ENCODE measurements at regions not wholly inside any gene's neighbourhood (a gene's known extent, or its start where the extent isn't known, plus 50 kb on each side); places are given as distances from the start of the nearest gene placed in this dataset.

DNA sequence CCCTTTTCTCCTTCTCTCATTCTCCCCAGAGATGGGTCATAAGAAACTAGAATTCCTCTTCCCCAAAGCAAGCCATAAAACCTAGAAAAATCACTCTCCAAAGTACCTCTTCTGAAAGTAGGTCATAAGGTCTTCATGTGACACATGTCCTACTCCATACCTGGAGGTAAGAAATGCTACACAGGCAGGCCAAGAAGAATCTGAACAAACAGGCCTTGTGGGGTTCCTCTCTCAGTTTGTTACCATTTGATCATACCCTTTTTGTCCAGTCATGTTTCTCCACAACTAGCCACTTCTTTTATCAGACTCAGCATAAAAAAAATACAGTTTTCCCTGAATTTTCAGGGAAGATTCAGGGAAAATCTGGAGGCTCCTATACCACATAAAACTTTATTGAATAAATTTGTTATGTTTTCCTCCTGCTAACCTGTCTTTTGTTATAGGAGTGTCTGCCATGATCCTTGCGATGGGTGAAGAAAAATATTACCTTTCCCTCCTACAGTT lies 134.4 kb upstream of the LMO4 start:
- Mint-ChIP-seq H3K27ac (peak overlapping the region in 2 of 7 donors; percentile 1 to 7), H3K4me1 (peaks cover 4% of the 10 kb centered on the region), H3K36me3 (peaks cover 0 to 5% of the 10 kb centered on the region in 2 donors), H3K4me3 (no peak overlapping the region), H3K27me3 (ENCODE audit: low read depth in 3 of 3) (peaks cover 0 to under 1% (median 0%) of the 10 kb centered on the region in 3 donors), H3K9me3 (peaks cover 4 to 8% (median 6%) of the 10 kb centered on the region in 7 donors)
- no peak for DNase-seq
- Histone ChIP-seq H3K27ac (ENCODE audit: low read depth in 1 of 2, low read length in 2 of 2) (no peak overlapping the region), H3K4me3 (replicated peaks in 1 of 3; ENCODE audit: low read depth in 2 of 3, low read length in 3 of 3) (no peak overlapping the region), H4K20me1 (ENCODE audit: insufficient read depth, low read length) (no peaks in the 10 kb centered on the region), H3K79me2 (ENCODE audit: insufficient read depth, low read length) (no peaks in the 10 kb centered on the region), H3K4me1 (ENCODE audit: control insufficient read depth in 1 of 2, insufficient read depth in 2 of 2, low read length in 2 of 2) (no peaks in the 10 kb centered on the region), H3K4me2 (replicated peaks; ENCODE audit: extremely low read depth, low read length, poor library complexity, severe bottlenecking) (no peak overlapping the region), H3K9ac (ENCODE audit: insufficient read depth, low read length, poor library complexity, severe bottlenecking) (no peak overlapping the region), H3K27me3 (ENCODE audit: control insufficient read depth in 2 of 2, insufficient read depth in 2 of 2, low read length in 2 of 2) (no peaks in the 10 kb centered on the region), H2AFZ (ENCODE audit: insufficient read depth, low read depth, low read length, poor library complexity, severe bottlenecking) (no peak overlapping the region), H3K9me3 (replicated peaks in 1 of 2; ENCODE audit: control insufficient read depth in 1 of 2, insufficient read depth in 1 of 2, low read length in 2 of 2) (no peaks in the 10 kb centered on the region), H3K36me3 (replicated peaks in 1 of 2; ENCODE audit: control insufficient read depth in 1 of 2, insufficient read depth in 2 of 2, low read length in 2 of 2) (no peaks in the 10 kb centered on the region)
- intact Hi-C loops (cut with micrococcal nuclease), result no loop called here
- WGBS (ENCODE audit: insufficient coverage), result no CpG with 5 or more reads among the region's 1 CpG
- TF ChIP-seq, protein P1, sequence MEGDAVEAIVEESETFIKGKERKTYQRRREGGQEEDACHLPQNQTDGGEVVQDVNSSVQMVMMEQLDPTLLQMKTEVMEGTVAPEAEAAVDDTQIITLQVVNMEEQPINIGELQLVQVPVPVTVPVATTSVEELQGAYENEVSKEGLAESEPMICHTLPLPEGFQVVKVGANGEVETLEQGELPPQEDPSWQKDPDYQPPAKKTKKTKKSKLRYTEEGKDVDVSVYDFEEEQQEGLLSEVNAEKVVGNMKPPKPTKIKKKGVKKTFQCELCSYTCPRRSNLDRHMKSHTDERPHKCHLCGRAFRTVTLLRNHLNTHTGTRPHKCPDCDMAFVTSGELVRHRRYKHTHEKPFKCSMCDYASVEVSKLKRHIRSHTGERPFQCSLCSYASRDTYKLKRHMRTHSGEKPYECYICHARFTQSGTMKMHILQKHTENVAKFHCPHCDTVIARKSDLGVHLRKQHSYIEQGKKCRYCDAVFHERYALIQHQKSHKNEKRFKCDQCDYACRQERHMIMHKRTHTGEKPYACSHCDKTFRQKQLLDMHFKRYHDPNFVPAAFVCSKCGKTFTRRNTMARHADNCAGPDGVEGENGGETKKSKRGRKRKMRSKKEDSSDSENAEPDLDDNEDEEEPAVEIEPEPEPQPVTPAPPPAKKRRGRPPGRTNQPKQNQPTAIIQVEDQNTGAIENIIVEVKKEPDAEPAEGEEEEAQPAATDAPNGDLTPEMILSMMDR (IDR thresholded peaks at IDR 0.05), result no peak

DNA sequence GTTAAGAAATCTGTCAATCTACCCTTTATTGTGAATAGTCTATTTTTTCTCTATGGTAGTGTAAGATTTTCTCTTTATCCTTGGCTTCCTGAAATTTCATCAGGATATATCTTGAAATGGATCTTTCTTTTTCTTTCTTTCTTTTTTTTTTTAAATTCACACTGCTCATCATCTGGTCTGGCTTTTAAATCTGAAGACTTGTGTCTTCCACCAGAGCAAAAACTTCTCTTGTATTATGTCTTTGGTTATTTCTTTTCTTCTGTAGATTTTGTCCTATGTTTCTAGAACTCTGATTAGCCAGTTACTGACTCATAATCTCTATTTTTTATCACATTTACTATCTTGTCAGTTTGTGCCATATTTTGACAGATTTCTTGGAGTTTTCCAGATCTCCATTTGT lies 133.8 kb upstream of the LMO4 start:
- Histone ChIP-seq H3K9me3 (replicated peaks in 1 of 2; ENCODE audit: control insufficient read depth in 1 of 2, insufficient read depth in 1 of 2, low read length in 2 of 2) (no peaks in the 10 kb centered on the region), H3K27me3 (ENCODE audit: control insufficient read depth in 2 of 2, insufficient read depth in 2 of 2, low read length in 2 of 2) (no peaks in the 10 kb centered on the region), H3K9ac (ENCODE audit: insufficient read depth, low read length, poor library complexity, severe bottlenecking) (no peak overlapping the region), H3K4me2 (replicated peaks; ENCODE audit: extremely low read depth, low read length, poor library complexity, severe bottlenecking) (no peak overlapping the region), H2AFZ (ENCODE audit: insufficient read depth, low read depth, low read length, poor library complexity, severe bottlenecking) (no peak overlapping the region), H3K27ac (ENCODE audit: low read depth in 1 of 2, low read length in 2 of 2) (no peak overlapping the region), H3K4me1 (ENCODE audit: control insufficient read depth in 1 of 2, insufficient read depth in 2 of 2, low read length in 2 of 2) (no peaks in the 10 kb centered on the region), H3K36me3 (replicated peaks in 1 of 2; ENCODE audit: control insufficient read depth in 1 of 2, insufficient read depth in 2 of 2, low read length in 2 of 2) (no peaks in the 10 kb centered on the region), H3K4me3 (replicated peaks in 1 of 3; ENCODE audit: low read depth in 2 of 3, low read length in 3 of 3) (no peak overlapping the region), H3K79me2 (ENCODE audit: insufficient read depth, low read length) (no peaks in the 10 kb centered on the region), H4K20me1 (ENCODE audit: insufficient read depth, low read length) (no peaks in the 10 kb centered on the region)
- TF ChIP-seq, protein P1 (IDR thresholded peaks at IDR 0.05), result no peak
- H3K4me1 Mint-ChIP-seq, result peaks cover 4% of the 10 kb centered on the region
- no peak overlapping the region for H3K27ac Mint-ChIP-seq
- peaks cover 4 to 8% (median 6%) of the 10 kb centered on the region in 7 donors for H3K9me3 Mint-ChIP-seq
- peaks cover 0 to 3% (median 0%) of the 10 kb centered on the region in 3 donors for H3K27me3 Mint-ChIP-seq (ENCODE audit: low read depth in 3 of 3)
- DNase-seq, result no peak
- intact Hi-C loops (cut with micrococcal nuclease), result no loop called here
- H3K4me3 Mint-ChIP-seq, result no peak overlapping the region
- peaks cover 0 to 5% of the 10 kb centered on the region in 2 donors for H3K36me3 Mint-ChIP-seq

Data from CD14-positive monocyte (primary cell).